Smooth muscle cell (in vitro differentiated cells): ENCODE measurements at regions not wholly inside any gene's neighbourhood (a gene's known extent, or its start where the extent isn't known, plus 50 kb on each side); places are given as distances from the start of the nearest gene placed in this dataset.

Experiments used
- DNase-seq: peaks from one replicate; lab custom pipeline; 2025; ENCODE audit not compliant: unreplicated experiment; lab: John Stamatoyannopoulos, UW
- H2AFZ ChIP-seq: fragments of 200-600 bp; sonication (generic); 2 replicates; pipeline ENCODE4 v1.6.0; 2016; ENCODE audit warnings: antibody characterized with exemption, low read depth, mild to moderate bottlenecking
- H3F3A ChIP-seq: fragments of 200-600 bp; sonication (generic); 2 replicates; pipeline ENCODE4 v1.6.0; 2017; ENCODE audit warnings: antibody characterized with exemption, low read depth
- H3K27ac ChIP-seq: fragments of 200-600 bp; sonication (generic); 2 replicates; pipeline ENCODE4 v1.5.1; 2016; ENCODE audit warnings: low read depth, mild to moderate bottlenecking
- H3K27me3 ChIP-seq: fragments of 200-600 bp; sonication (generic); 2 replicates; pipeline ENCODE4 v1.6.1; 2016; ENCODE audit warnings: low read depth, mild to moderate bottlenecking
- H3K36me3 ChIP-seq: fragments of 200-600 bp; sonication (generic); 2 replicates; pipeline ENCODE4 v1.5.1; 2016; ENCODE audit warnings: low read depth
- H3K4me1 ChIP-seq: fragments of 200-600 bp; sonication (generic); 2 replicates; pipeline ENCODE4 v1.5.1; 2016; ENCODE audit warnings: low read depth
- H3K4me2 ChIP-seq: fragments of 200-600 bp; sonication (generic); 2 replicates; pipeline ENCODE4 v1.6.0; 2016; ENCODE audit warnings: mild to moderate bottlenecking
- H3K4me3 ChIP-seq: fragments of 200-600 bp; sonication (generic); 2 replicates; pipeline ENCODE4 v1.5.1; 2016; ENCODE audit warnings: mild to moderate bottlenecking
- H3K79me2 ChIP-seq: fragments of 200-600 bp; sonication (generic); 2 replicates; pipeline ENCODE4 v1.6.0; 2016; ENCODE audit warnings: low read depth, mild to moderate bottlenecking
- H3K9ac ChIP-seq: fragments of 200-600 bp; sonication (generic); 2 replicates; pipeline ENCODE4 v1.6.0; 2016; ENCODE audit warnings: low read depth
- H3K9me3 ChIP-seq: fragments of 200-600 bp; sonication (generic); replicated peaks from 2 replicates; pipeline ENCODE4 v1.5.1; 2016; ENCODE audit warnings: low read depth
- H4K20me1 ChIP-seq: fragments of 200-600 bp; sonication (generic); 2 replicates; pipeline ENCODE4 v1.6.0; 2016; ENCODE audit warnings: low read depth
- WGBS: methylation state at CpG from one replicate; pipeline ENCODE4 v1.1.7; 2016; ENCODE audit warnings: low lambda C conversion rate; 5-methylcytosine and 5-hydroxymethylcytosine counted together
- TF ChIP-seq, protein P1 (sequence below): fragments of 200-600 bp; sonication (generic); IDR thresholded peaks from 2 replicates; pipeline ENCODE4 v1.5.1; 2017; ENCODE audit warnings: borderline replicate concordance, mild to moderate bottlenecking, antibody characterized with exemption; ENCODE audit not compliant: insufficient read depth, poor library complexity, severe bottlenecking

DNA sequence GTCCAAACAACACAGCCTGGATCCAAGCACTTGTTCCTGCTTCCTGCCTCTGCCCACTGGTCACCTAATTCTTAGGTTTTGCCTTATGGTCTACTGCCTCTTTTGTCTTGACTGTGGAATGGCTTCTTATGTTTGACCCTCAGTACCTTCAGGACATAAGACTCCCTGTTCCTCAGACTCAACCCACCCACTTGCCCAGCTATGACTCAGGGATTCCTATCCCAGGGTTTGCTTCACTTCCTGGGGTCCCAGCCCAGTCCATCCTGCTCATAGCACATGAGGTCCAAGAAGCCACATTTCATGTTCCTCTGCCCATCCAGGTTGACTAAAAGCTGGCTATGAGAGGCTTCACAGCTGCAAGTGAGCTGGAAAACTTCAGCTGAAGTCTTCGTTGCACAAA, 320.9 kb upstream of the CDH5 start:
- 89% methylated on average over 1 of the region's 1 CpG for WGBS

DNA sequence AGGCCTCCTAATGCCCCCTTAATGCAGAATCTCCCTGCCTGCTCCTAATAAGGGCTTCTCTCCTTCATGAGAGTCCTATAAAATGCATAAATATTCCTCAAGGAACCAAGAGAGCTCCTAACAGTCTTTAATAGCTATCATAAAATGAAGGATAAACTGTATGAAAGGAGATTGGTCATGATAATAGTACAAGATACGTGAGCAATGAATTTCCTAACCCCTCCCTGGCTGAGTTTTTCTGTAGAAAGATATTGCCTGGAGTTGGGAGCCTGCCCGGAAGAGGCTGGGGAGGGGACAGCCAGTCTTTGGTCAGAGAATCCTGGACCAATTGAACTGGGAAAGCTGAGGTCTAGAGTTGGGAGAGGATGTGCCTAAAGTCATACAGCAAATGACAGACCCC, 321.9 kb upstream of the CDH5 start:
- Histone ChIP-seq H4K20me1 (no peaks in the 10 kb centered on the region), H3K4me2 (no peak overlapping the region), H3F3A (no peaks in the 10 kb centered on the region), H3K9me3 (no peaks in the 10 kb centered on the region), H3K27ac (no peak overlapping the region), H3K36me3 (no peaks in the 10 kb centered on the region), H3K4me3 (no peak overlapping the region), H3K27me3 (no peaks in the 10 kb centered on the region), H3K79me2 (no peaks in the 10 kb centered on the region), H3K9ac (no peak overlapping the region), H2AFZ (no peak overlapping the region), H3K4me1 (no peaks in the 10 kb centered on the region)
- TF ChIP-seq, protein P1, sequence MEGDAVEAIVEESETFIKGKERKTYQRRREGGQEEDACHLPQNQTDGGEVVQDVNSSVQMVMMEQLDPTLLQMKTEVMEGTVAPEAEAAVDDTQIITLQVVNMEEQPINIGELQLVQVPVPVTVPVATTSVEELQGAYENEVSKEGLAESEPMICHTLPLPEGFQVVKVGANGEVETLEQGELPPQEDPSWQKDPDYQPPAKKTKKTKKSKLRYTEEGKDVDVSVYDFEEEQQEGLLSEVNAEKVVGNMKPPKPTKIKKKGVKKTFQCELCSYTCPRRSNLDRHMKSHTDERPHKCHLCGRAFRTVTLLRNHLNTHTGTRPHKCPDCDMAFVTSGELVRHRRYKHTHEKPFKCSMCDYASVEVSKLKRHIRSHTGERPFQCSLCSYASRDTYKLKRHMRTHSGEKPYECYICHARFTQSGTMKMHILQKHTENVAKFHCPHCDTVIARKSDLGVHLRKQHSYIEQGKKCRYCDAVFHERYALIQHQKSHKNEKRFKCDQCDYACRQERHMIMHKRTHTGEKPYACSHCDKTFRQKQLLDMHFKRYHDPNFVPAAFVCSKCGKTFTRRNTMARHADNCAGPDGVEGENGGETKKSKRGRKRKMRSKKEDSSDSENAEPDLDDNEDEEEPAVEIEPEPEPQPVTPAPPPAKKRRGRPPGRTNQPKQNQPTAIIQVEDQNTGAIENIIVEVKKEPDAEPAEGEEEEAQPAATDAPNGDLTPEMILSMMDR = no peak
- WGBS = 64% methylated on average over 2 of the region's 2 CpGs
- DNase-seq = no peak

More for the DNA sequence above, 320.9 kb upstream of the CDH5 start:
- H3K4me1 ChIP-seq = no peaks in the 10 kb centered on the region
- no peaks in the 10 kb centered on the region for H3K9me3 ChIP-seq
- H3K27me3 ChIP-seq = no peaks in the 10 kb centered on the region
- H3K9ac ChIP-seq = no peak overlapping the region
- no peak overlapping the region for H2AFZ ChIP-seq
- H3K79me2 ChIP-seq = no peaks in the 10 kb centered on the region
- H3K27ac ChIP-seq = no peak overlapping the region
- TF ChIP-seq, protein P1 = no peak
- DNase-seq = no peak
- no peak overlapping the region for H3K4me3 ChIP-seq
- H3F3A ChIP-seq = no peaks in the 10 kb centered on the region
- no peak overlapping the region for H3K4me2 ChIP-seq
- no peaks in the 10 kb centered on the region for H4K20me1 ChIP-seq
- H3K36me3 ChIP-seq = no peaks in the 10 kb centered on the region

DNA sequence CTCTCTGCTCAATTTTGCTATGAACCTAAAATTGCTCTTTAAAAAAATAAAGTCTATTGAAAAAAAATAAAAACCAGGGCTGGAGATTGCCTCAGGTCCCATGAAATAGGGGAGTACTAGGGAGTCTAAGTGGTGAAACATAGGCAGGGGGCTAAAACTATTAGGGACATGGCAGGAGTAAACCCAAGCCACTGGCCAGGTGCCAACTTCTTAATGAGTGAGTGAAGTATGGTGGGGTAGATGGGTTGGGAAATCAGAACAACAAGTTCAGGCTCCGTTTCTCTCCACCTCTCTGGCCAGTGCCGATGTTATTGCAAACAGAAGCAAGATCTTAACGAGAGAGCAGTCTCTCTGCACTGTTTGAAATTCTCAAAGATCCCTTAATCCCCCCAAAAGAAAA, 322.4 kb upstream of the CDH5 start:
- no peaks in the 10 kb centered on the region for H4K20me1 ChIP-seq
- H3F3A ChIP-seq = no peaks in the 10 kb centered on the region
- no peak overlapping the region for H3K9ac ChIP-seq
- H3K4me3 ChIP-seq = no peak overlapping the region
- no peak overlapping the region for H3K27ac ChIP-seq
- H3K79me2 ChIP-seq = no peaks in the 10 kb centered on the region
- no peak overlapping the region for H2AFZ ChIP-seq
- no peaks in the 10 kb centered on the region for H3K9me3 ChIP-seq
- H3K4me2 ChIP-seq = no peak overlapping the region
- 83% methylated on average over 3 of the region's 3 CpGs for WGBS
- no peak for DNase-seq
- no peaks in the 10 kb centered on the region for H3K27me3 ChIP-seq
- H3K36me3 ChIP-seq = no peaks in the 10 kb centered on the region
- H3K4me1 ChIP-seq = no peaks in the 10 kb centered on the region
- TF ChIP-seq, protein P1 = no peak

DNA sequence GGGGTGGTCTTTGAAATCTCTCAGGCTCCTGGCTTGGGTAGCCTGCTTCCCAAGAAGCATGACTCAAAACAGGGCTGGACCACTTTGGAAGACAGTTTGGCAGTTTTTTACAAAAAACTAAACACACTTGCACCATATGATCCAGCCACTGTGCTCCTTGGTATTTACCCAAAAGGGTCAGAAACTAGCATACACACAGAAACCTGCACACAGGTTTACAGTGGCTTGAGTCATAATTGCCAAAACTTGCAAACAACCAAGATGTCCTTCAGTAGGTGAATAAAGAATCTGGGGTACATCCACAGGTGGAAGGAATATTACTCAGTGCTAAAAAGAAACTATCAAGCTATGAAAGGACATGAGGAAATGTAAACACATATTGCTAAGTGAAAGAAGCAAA, 323.2 kb upstream of the CDH5 start:
- TF ChIP-seq, protein P1 = no peak
- DNase-seq = no peak
- Histone ChIP-seq H3F3A (no peaks in the 10 kb centered on the region), H2AFZ (no peak overlapping the region), H3K79me2 (no peaks in the 10 kb centered on the region), H3K36me3 (no peaks in the 10 kb centered on the region), H3K9me3 (no peaks in the 10 kb centered on the region), H3K4me1 (no peaks in the 10 kb centered on the region), H3K9ac (no peak overlapping the region), H3K4me2 (no peak overlapping the region), H3K4me3 (no peak overlapping the region), H3K27me3 (no peaks in the 10 kb centered on the region), H4K20me1 (no peaks in the 10 kb centered on the region), H3K27ac (no peak overlapping the region)
